Suprapubic skin (tissue), 3 donors: ENCODE measurements at regions not wholly inside any gene's neighbourhood (a gene's known extent, or its start where the extent isn't known, plus 50 kb on each side); places are given as distances from the start of the nearest gene placed in this dataset.

Experiments used
- CTCF ChIP-seq, 2 donors: fragments of 200-600 bp in 1 of 2; fragments of 450-650 bp in 1 of 2; sonication (generic) in 1 of 2; IDR thresholded peaks; one replicate each; pipeline ENCODE4 v1.5.1; 2016 to 2019; ENCODE audit warnings: antibody characterized with exemption in 2 of 2, mild to moderate bottlenecking in 1 of 2, moderate library complexity in 1 of 2
- POLR2A ChIP-seq, 2 donors: fragments of 450-650 bp; IDR thresholded peaks; one replicate each; pipeline ENCODE4 v1.6.1; 2017; ENCODE audit warnings: antibody characterized with exemption in 2 of 2, mild to moderate bottlenecking in 2 of 2, moderate library complexity in 2 of 2

- TF ChIP-seq POLR2A (IDR thresholded peaks at IDR 0.05) (no peak), CTCF (IDR thresholded peaks at IDR 0.05) (no peak)
Observed at GRCh38 chr12:89236237-89236636, 116.1 kb downstream of the DUSP6 start.
